Jurkat, Clone E6-1 (cell line): ENCODE measurements at regions not wholly inside any gene's neighbourhood (a gene's known extent, or its start where the extent isn't known, plus 50 kb on each side); places are given as distances from the start of the nearest gene placed in this dataset.

Experiments used
- DNase-seq: peaks from one replicate; pipeline ENCODE4 v3.0.0-alpha.2; 2011; ENCODE audit warnings: low read depth, low spot score
- H3K4me3 ChIP-seq: 2 replicates; pipeline ENCODE4 v1.5.1; 2011; ENCODE audit warnings: mild to moderate bottlenecking, low read length, control low read depth, moderate library complexity

GRCh38 chr6:81694855-81695254 lies 57.6 kb downstream of the TENT5A start:
- no peak for DNase-seq
- H3K4me3 ChIP-seq, result no peak overlapping the region

DNA sequence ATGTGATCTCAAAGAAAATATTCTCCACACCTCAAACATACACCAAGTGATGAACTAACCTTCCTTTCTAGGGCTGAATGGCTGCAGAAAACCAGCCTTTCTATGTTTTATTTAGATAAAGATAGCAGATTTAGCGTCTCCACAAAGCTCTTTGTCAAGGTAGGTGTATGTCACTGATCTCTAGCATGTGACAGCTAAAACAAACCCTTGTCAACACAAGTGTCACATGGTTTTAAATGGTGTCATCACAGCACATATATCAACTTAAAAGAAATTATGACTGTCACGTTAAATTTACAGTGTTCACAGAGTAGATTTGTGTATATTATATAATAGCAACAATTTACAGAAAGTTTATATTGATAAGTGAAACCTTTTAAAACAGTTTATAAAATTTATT lies 58.3 kb downstream of the TENT5A start:
- no peak for DNase-seq

DNA sequence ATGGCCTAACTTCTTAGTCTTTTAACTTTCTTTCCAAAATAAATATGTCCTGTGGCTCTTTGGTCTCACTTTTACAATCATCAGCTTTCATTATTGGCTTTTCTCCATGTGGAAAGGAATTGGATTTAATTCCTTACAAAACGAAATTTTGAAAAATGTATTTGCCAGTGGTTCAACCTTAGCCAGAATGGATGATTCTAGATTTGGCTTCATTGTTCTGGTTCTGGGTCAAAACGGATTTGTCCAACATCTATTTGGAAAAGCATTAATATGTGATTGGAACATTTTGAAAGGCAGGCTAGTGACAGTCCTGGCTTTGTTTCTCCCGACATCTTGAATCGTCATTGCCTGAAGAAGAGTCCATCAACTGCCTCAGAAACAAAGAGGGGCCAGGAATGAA lies 59.2 kb downstream of the TENT5A start:
- no peak overlapping the region for H3K4me3 ChIP-seq
- no peak for DNase-seq

More for the DNA sequence above, 58.3 kb downstream of the TENT5A start:
- H3K4me3 ChIP-seq, result no peak overlapping the region

DNA sequence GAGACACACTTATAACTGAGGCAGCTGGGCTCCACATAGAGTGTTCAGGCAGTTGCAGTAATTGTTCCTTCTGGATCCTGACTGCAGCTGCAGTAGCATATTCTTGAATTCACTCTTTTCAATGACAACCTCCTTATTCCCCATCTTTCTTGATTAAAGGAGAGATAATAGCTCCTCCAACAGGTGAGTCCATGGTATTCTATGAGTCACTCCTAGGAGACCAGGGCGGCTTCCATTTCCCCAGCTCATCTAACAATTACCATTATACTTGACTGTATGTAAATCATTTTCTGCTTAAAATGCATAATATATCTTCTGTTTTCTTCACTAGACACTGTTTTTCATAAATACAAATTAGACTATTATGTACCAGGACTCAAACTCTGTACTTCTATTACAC lies 62.4 kb downstream of the TENT5A start:
- H3K4me3 ChIP-seq, result no peak overlapping the region
- no peak for DNase-seq

- DNase-seq, result no peak
These were observed 62.9 kb downstream of the TENT5A start for GRCh38 chr6:81689580-81689979.

GRCh38 chr6:81683912-81684311 lies 68.6 kb downstream of the TENT5A start:
- DNase-seq, result no peak

More at GRCh38 chr6:81689580-81689979, 62.9 kb downstream of the TENT5A start:
- no peak overlapping the region for H3K4me3 ChIP-seq

DNA sequence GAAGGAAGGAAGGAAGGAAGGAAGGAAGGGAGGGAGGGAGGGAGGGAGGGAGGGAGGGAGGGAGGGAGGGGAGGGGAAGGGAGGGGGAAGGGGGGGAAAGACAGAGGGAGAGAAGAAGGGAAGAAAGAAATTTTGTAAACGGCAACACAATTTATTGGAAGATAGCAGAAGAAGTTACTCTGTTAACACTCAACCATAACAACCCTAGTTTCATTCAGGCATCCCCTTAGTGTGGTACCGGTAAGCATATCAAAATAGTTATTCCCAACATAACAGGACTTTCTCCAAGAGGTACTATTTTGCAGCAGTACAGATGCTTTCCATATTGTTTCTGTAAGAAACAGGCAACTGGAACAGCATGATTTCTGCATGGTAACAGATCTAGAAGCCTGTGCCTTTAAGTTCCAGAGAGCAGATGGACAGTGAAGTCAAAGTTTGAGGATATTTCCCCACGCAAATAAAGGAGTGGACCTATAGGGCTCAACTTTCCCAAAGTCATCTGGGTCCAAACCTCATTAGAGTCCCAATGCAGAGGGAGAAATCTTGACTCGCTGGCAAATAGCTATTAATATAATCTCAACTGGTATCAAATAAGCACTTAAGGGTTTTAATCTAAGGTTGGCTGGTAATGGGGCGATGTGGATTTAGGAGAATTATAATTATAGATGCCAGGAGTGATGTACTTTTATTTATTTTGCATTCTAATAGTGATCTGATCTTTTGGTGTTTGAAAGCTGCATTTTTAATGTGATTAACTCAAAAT lies 69.4 kb downstream of the TENT5A start:
- DNase-seq, result no peak
- H3K4me3 ChIP-seq, result no peak overlapping the region

More at GRCh38 chr6:81683912-81684311, 68.6 kb downstream of the TENT5A start:
- no peak overlapping the region for H3K4me3 ChIP-seq

GRCh38 chr6:81682235-81682795 lies 70.2 kb downstream of the TENT5A start:
- DNase-seq, result no peak

GRCh38 chr6:81669445-81669844 lies 83.0 kb downstream of the TENT5A start:
- no peak for DNase-seq
- no peak overlapping the region for H3K4me3 ChIP-seq

More at GRCh38 chr6:81682235-81682795, 70.2 kb downstream of the TENT5A start:
- no peak overlapping the region for H3K4me3 ChIP-seq

- no peak overlapping the region for H3K4me3 ChIP-seq
- no peak for DNase-seq
These were observed 83.8 kb downstream of the TENT5A start for GRCh38 chr6:81668615-81669047.

GRCh38 chr6:81666481-81666880 lies 86.0 kb downstream of the TENT5A start:
- no peak for DNase-seq
- no peak overlapping the region for H3K4me3 ChIP-seq

GRCh38 chr6:81656231-81656630 lies 96.2 kb downstream of the TENT5A start:
- no peak overlapping the region for H3K4me3 ChIP-seq
- DNase-seq, result no peak

DNA sequence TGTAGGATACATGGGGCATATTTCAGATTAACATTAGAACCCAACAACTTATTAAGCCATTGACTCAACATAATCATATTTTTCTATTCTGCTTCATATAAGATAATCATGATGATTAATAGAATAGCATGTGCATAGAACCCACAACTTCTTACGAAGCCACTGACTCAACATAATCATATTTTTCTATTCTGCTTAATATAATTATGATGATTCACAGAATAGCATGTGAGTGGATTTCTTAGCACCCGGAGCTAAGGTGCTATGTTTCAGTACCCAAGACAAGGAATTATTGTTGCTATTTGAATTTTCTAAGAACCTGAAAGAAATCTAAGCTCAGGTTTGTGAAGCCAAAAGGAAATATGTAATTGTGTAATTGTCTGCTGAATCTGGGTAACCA lies 96.8 kb downstream of the TENT5A start:
- no peak overlapping the region for H3K4me3 ChIP-seq
- no peak for DNase-seq

DNA sequence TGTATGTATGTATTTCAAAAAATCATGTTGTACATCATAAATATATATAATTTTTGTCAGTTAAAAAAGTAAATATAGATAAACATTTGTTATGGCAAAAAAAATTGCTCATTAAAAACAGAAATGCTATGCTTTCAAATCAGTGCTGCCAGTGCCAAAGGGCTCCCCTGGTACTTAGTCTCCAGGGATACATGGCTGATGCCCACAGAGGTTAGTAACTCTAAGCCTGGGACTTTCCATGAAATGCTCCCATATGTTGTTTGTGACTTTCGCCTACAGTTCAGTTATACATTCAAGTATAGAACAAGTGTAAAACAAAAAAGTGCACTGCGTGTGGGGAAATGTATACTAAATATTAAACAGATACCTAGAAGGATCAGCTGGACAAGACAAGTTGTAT lies 104.0 kb downstream of the TENT5A start:
- DNase-seq, result no peak

DNA sequence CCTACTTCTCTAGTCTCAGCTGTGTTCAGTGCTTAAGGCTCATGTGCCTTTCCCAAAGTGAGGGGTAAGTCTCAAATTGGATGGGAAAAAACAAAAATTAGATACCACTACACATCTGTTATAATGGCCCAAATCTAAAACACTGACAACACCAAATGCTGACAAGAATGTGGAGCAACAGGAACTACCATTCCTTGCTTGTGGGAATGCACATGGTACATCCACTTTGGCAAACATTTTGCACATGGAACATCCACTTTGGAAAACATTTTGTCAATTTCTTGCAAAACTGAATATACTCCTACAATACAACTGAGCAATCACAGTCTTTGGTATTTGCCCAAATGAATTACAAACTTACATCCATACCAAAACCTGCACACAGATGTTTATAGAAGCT lies 109.3 kb downstream of the TENT5A start:
- H3K4me3 ChIP-seq, result no peak overlapping the region
- no peak for DNase-seq

More for the DNA sequence above, 104.0 kb downstream of the TENT5A start:
- no peak overlapping the region for H3K4me3 ChIP-seq

GRCh38 chr6:81640891-81641290 lies 111.6 kb downstream of the TENT5A start:
- no peak overlapping the region for H3K4me3 ChIP-seq
- DNase-seq, result no peak

GRCh38 chr6:81640126-81640525 lies 112.4 kb downstream of the TENT5A start:
- H3K4me3 ChIP-seq, result no peak overlapping the region
- no peak for DNase-seq

GRCh38 chr6:81638366-81638765 lies 114.1 kb downstream of the TENT5A start:
- DNase-seq, result no peak
- no peak overlapping the region for H3K4me3 ChIP-seq

- DNase-seq, result no peak
- no peak overlapping the region for H3K4me3 ChIP-seq
These were observed 115.4 kb downstream of the TENT5A start for GRCh38 chr6:81636930-81637568.

- no peak for DNase-seq
- H3K4me3 ChIP-seq, result no peak overlapping the region
These were observed 118.2 kb downstream of the TENT5A start for GRCh38 chr6:81634155-81634880.
